Esophagus squamous epithelium (tissue), 4 donors: ENCODE measurements at regions not wholly inside any gene's neighbourhood (a gene's known extent, or its start where the extent isn't known, plus 50 kb on each side); places are given as distances from the start of the nearest gene placed in this dataset.

ENCODE experiments used
- POLR2A ChIP-seq, 4 donors: fragments of 450-650 bp; IDR thresholded peaks; one replicate each; pipeline ENCODE4 v1.6.1; 2017; ENCODE audit warnings: antibody characterized with exemption in 4 of 4, mild to moderate bottlenecking in 4 of 4, moderate library complexity in 3 of 4
- TF ChIP-seq, protein P1 (sequence below), 6 experiments: fragments of 450-650 bp in 4 of 6; fragments of 200-600 bp in 2 of 6; sonication (generic) in 2 of 6; IDR thresholded peaks; one replicate each; pipeline ENCODE4 v1.5.1; 2016 to 2019; ENCODE audit warnings: antibody characterized with exemption in 6 of 6, mild to moderate bottlenecking in 4 of 6, moderate library complexity in 4 of 6

GRCh38 chr16:35733971-35734702 lies 2274.7 kb downstream of the TP53TG3F start:
- no peak for TF ChIP-seq POLR2A (IDR thresholded peaks at IDR 0.05)
- TF ChIP-seq, protein P1, sequence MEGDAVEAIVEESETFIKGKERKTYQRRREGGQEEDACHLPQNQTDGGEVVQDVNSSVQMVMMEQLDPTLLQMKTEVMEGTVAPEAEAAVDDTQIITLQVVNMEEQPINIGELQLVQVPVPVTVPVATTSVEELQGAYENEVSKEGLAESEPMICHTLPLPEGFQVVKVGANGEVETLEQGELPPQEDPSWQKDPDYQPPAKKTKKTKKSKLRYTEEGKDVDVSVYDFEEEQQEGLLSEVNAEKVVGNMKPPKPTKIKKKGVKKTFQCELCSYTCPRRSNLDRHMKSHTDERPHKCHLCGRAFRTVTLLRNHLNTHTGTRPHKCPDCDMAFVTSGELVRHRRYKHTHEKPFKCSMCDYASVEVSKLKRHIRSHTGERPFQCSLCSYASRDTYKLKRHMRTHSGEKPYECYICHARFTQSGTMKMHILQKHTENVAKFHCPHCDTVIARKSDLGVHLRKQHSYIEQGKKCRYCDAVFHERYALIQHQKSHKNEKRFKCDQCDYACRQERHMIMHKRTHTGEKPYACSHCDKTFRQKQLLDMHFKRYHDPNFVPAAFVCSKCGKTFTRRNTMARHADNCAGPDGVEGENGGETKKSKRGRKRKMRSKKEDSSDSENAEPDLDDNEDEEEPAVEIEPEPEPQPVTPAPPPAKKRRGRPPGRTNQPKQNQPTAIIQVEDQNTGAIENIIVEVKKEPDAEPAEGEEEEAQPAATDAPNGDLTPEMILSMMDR (IDR thresholded peaks at IDR 0.05): no peak
